ENCODE measurements at regions not wholly inside any gene's neighbourhood (a gene's known extent, or its start where the extent isn't known, plus 50 kb on each side); places are given as distances from the start of the nearest gene placed in this dataset.

DNA sequence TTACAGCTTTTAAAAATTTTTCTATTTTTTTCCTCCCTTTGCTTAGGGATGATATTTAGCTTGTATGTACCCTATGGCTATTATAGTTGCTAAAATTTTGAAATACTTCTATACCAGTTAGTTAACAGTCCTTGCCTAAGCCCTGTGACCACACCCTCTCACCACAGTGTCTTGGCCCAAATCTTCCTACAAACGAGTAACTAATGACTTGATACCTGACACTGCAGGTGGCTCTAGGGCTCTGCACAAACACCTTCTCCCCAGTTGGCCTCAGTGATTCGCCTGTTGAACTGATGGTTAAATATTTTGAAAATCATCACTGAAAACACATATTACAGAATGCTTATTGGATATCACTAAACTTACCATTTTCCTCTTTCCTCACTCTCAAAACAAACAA lies 449.6 kb upstream of the CHD1 start:
- H3K36me3 ChIP-seq (replicated peaks in 1 of 2; ENCODE audit: control insufficient read depth in 1 of 2, insufficient read depth in 2 of 2, low read length in 2 of 2), result no peaks in the 10 kb centered on the region
- no peaks in the 10 kb centered on the region for H3K27me3 ChIP-seq (ENCODE audit: control insufficient read depth in 2 of 2, insufficient read depth in 2 of 2, low read length in 2 of 2)
- intact Hi-C loops (cut with micrococcal nuclease), result no loop called here
- Mint-ChIP-seq H3K9me3 (peaks cover 4 to 14% (median 7%) of the 10 kb centered on the region in 7 donors), H3K27ac (no peak overlapping the region), H3K36me3 (no peaks in the 10 kb centered on the region), H3K4me3 (no peak overlapping the region), H3K27me3 (ENCODE audit: low read depth in 3 of 3) (peaks cover 0 to 2% (median 0%) of the 10 kb centered on the region in 3 donors), H3K4me1 (no peaks in the 10 kb centered on the region)
- H3K4me1 ChIP-seq (ENCODE audit: control insufficient read depth in 1 of 2, insufficient read depth in 2 of 2, low read length in 2 of 2), result no peaks in the 10 kb centered on the region
- H3K79me2 ChIP-seq (ENCODE audit: insufficient read depth, low read length), result no peaks in the 10 kb centered on the region
- WGBS (ENCODE audit: insufficient coverage), result no CpG with 5 or more reads among the region's 2 CpGs
- no peak overlapping the region for H2AFZ ChIP-seq (ENCODE audit: insufficient read depth, low read depth, low read length, poor library complexity, severe bottlenecking)
- no peak for DNase-seq
- no peak overlapping the region for H3K27ac ChIP-seq (ENCODE audit: low read depth in 1 of 2, low read length in 2 of 2)
- TF ChIP-seq, protein P1, sequence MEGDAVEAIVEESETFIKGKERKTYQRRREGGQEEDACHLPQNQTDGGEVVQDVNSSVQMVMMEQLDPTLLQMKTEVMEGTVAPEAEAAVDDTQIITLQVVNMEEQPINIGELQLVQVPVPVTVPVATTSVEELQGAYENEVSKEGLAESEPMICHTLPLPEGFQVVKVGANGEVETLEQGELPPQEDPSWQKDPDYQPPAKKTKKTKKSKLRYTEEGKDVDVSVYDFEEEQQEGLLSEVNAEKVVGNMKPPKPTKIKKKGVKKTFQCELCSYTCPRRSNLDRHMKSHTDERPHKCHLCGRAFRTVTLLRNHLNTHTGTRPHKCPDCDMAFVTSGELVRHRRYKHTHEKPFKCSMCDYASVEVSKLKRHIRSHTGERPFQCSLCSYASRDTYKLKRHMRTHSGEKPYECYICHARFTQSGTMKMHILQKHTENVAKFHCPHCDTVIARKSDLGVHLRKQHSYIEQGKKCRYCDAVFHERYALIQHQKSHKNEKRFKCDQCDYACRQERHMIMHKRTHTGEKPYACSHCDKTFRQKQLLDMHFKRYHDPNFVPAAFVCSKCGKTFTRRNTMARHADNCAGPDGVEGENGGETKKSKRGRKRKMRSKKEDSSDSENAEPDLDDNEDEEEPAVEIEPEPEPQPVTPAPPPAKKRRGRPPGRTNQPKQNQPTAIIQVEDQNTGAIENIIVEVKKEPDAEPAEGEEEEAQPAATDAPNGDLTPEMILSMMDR (IDR thresholded peaks at IDR 0.05), result no peak
- H4K20me1 ChIP-seq (ENCODE audit: insufficient read depth, low read length), result no peaks in the 10 kb centered on the region
- peaks cover 0 to 3% of the 10 kb centered on the region in 2 donors for H3K9me3 ChIP-seq (replicated peaks in 1 of 2; ENCODE audit: control insufficient read depth in 1 of 2, insufficient read depth in 1 of 2, low read length in 2 of 2)
- no peak overlapping the region for H3K9ac ChIP-seq (ENCODE audit: insufficient read depth, low read length, poor library complexity, severe bottlenecking)
- no peak overlapping the region for H3K4me3 ChIP-seq (replicated peaks in 1 of 3; ENCODE audit: low read depth in 2 of 3, low read length in 3 of 3)
- H3K4me2 ChIP-seq (replicated peaks; ENCODE audit: extremely low read depth, low read length, poor library complexity, severe bottlenecking), result no peak overlapping the region

DNA sequence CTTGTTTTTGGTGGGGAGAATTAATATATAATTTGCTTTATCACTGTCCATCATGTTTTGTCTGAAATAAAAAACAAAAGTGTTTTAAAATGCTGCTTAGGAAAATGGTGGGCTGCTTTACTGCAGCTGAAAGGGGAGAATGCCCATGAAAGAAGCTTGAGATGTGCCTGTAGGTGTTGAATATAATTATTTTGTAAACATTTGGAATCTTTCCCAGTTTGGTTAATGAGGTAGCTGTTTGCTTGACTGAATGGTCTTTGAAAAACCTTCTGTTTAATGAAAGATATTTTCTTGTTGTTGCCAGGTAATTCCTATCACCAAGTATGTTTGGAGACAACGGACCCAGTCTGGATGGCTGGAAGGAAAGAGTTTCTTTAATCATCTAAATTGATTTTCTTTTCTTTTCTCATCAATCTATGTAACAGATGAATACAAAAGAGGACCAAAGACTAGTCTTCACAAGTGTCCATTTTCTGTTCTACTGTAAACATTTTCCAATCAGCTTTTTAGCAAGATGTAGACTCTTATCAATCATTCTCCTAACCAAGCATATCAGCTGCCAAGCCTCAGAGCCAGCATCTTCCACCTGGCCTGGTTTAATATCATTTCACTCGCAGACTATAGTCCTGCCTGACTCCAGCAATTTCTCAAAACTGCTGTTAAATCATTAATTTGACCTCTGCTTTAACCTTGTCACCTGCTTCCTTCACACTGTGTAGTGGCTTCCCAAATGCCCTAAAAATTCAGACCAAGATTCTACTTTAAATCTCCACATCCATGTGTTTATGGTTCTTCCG lies 441.2 kb upstream of the CHD1 start:
- no peaks in the 10 kb centered on the region for H3K79me2 ChIP-seq (ENCODE audit: insufficient read depth, low read length)
- H2AFZ ChIP-seq (ENCODE audit: insufficient read depth, low read depth, low read length, poor library complexity, severe bottlenecking), result no peak overlapping the region
- no peak for DNase-seq
- H3K9me3 Mint-ChIP-seq, result peaks cover 0 to 6% (median 0%) of the 10 kb centered on the region in 7 donors
- no peaks in the 10 kb centered on the region for H3K27me3 Mint-ChIP-seq (ENCODE audit: low read depth in 3 of 3)
- no peak overlapping the region for H3K27ac Mint-ChIP-seq
- WGBS (ENCODE audit: insufficient coverage), result 83% methylated on average over 2 of the region's 3 CpGs
- no peaks in the 10 kb centered on the region for H3K9me3 ChIP-seq (replicated peaks in 1 of 2; ENCODE audit: control insufficient read depth in 1 of 2, insufficient read depth in 1 of 2, low read length in 2 of 2)
- intact Hi-C loops (cut with micrococcal nuclease), result no loop called here
- no peak overlapping the region for H3K4me2 ChIP-seq (replicated peaks; ENCODE audit: extremely low read depth, low read length, poor library complexity, severe bottlenecking)
- no peak overlapping the region for H3K4me3 ChIP-seq (replicated peaks in 1 of 3; ENCODE audit: low read depth in 2 of 3, low read length in 3 of 3)
- no peaks in the 10 kb centered on the region for H3K36me3 ChIP-seq (replicated peaks in 1 of 2; ENCODE audit: control insufficient read depth in 1 of 2, insufficient read depth in 2 of 2, low read length in 2 of 2)
- H3K27me3 ChIP-seq (ENCODE audit: control insufficient read depth in 2 of 2, insufficient read depth in 2 of 2, low read length in 2 of 2), result no peaks in the 10 kb centered on the region
- no peak overlapping the region for H3K4me3 Mint-ChIP-seq
- no peaks in the 10 kb centered on the region for H3K4me1 Mint-ChIP-seq
- no peak overlapping the region for H3K9ac ChIP-seq (ENCODE audit: insufficient read depth, low read length, poor library complexity, severe bottlenecking)
- TF ChIP-seq, protein P1 (IDR thresholded peaks at IDR 0.05), result no peak
- H3K27ac ChIP-seq (ENCODE audit: low read depth in 1 of 2, low read length in 2 of 2), result no peak overlapping the region
- no peaks in the 10 kb centered on the region for H3K36me3 Mint-ChIP-seq
- H3K4me1 ChIP-seq (ENCODE audit: control insufficient read depth in 1 of 2, insufficient read depth in 2 of 2, low read length in 2 of 2), result no peaks in the 10 kb centered on the region
- H4K20me1 ChIP-seq (ENCODE audit: insufficient read depth, low read length), result no peaks in the 10 kb centered on the region
